ENCODE measurements at regions not wholly inside any gene's neighbourhood (a gene's known extent, or its start where the extent isn't known, plus 50 kb on each side); places are given as distances from the start of the nearest gene placed in this dataset.

DNA sequence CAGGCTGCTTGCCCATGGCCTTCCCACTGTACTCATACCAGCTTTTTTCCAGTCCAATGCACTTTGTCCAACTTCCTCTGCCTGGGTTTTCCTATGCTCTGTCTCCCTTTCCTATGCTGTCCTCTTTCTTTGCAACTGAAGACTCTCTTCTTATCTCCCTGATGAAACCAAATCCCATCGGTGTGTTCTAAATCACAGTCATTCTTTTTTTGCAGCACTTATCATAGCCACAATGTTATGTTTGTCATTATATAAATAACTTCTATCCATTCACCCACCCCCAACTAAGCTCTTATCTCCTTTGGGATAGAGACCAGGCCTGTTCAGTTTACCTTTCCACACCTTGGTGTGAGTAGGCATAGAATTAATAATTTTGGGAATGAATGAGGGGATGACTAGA, 121.0 kb downstream of the GPX5 start:
- Histone ChIP-seq H3K27me3 (ENCODE audit: low read length) (no peaks in the 10 kb centered on the region), H3K79me2 (ENCODE audit: low read length) (no peaks in the 10 kb centered on the region), H3K4me3 (ENCODE audit: low read length) (no peak overlapping the region), H3K36me3 (ENCODE audit: low read depth, low read length) (no peaks in the 10 kb centered on the region), H3F3A (ENCODE audit: low read length, unreplicated experiment) (no peaks in the 10 kb centered on the region), H3K9me3 (ENCODE audit: low read length) (no peaks in the 10 kb centered on the region), H3K27ac (ENCODE audit: low read length) (no peak overlapping the region), H3K9ac (ENCODE audit: low read length) (no peak overlapping the region), H3K9me2 (replicated peaks; ENCODE audit: low read length) (no peaks in the 10 kb centered on the region), H3K4me1 (ENCODE audit: insufficient read depth, low read length) (peaks cover 9% of the 10 kb centered on the region; the same call in 1 of the 2 replicates), H4K20me1 (ENCODE audit: low read length) (no peaks in the 10 kb centered on the region), H3K4me2 (ENCODE audit: low read length) (no peak overlapping the region), H2AFZ (ENCODE audit: low read length) (no peak overlapping the region)
- DNase-seq, result no peak
- intact Hi-C loops (cut with micrococcal nuclease), result no loop called here
- no peak for ATAC-seq
- POLR2A ChIA-PET (ENCODE audit: unreplicated experiment), result no interaction called here
- TF ChIP-seq EZH2 (IDR thresholded peaks at IDR 0.05; ENCODE audit: low read length, unreplicated experiment) (no peak), CTCF (conservative IDR thresholded peaks at IDR 0.05; ENCODE audit: low read depth, low read length) (no peak), EZH2phosphoT487 (IDR thresholded peaks at IDR 0.05; ENCODE audit: borderline replicate concordance, low read length) (no peak)
- BruUV-seq (replicated peaks), result no TSS peak
- CTCF ChIA-PET, result no interaction called here

GRCh38 chr6:28648035-28648877, 122.6 kb downstream of the GPX5 start:
- H3K27me3 ChIP-seq (ENCODE audit: low read length), result no peaks in the 10 kb centered on the region
- no peaks in the 10 kb centered on the region for H3F3A ChIP-seq (ENCODE audit: low read length, unreplicated experiment)
- H3K4me1 ChIP-seq (ENCODE audit: insufficient read depth, low read length), result peaks cover 9% of the 10 kb centered on the region; the same call in 1 of the 2 replicates
- no peaks in the 10 kb centered on the region for H3K9me2 ChIP-seq (replicated peaks; ENCODE audit: low read length)
- TF ChIP-seq EZH2 (IDR thresholded peaks at IDR 0.05; ENCODE audit: low read length, unreplicated experiment) (no peak), EZH2phosphoT487 (IDR thresholded peaks at IDR 0.05; ENCODE audit: borderline replicate concordance, low read length) (no peak), CTCF (conservative IDR thresholded peaks at IDR 0.05; ENCODE audit: low read depth, low read length) (no peak)
- BruUV-seq (replicated peaks), result no TSS peak
- H3K4me3 ChIP-seq (ENCODE audit: low read length), result peak overlapping the region; percentile 74
- peak; percentile 85 for ATAC-seq
- no peak overlapping the region for H3K27ac ChIP-seq (ENCODE audit: low read length)
- no peaks in the 10 kb centered on the region for H4K20me1 ChIP-seq (ENCODE audit: low read length)
- intact Hi-C loops (cut with micrococcal nuclease), result loop anchor here (1.0 kb wide), 1 partner anchor 25 kb away; no protein-coding TSS in a partner anchor
- peak overlapping the region; percentile 81 for H2AFZ ChIP-seq (ENCODE audit: low read length)
- no peaks in the 10 kb centered on the region for H3K79me2 ChIP-seq (ENCODE audit: low read length)
- no peaks in the 10 kb centered on the region for H3K9me3 ChIP-seq (ENCODE audit: low read length)
- peak overlapping the region; percentile 3; the same call in 1 of the 2 replicates for H3K9ac ChIP-seq (ENCODE audit: low read length)
- DNase-seq, result peak; percentile 94
- H3K36me3 ChIP-seq (ENCODE audit: low read depth, low read length), result no peaks in the 10 kb centered on the region
- CTCF ChIA-PET, result interaction anchor here (0.9 kb wide), 1 partner anchor 13 kb away, joined by 4 read pairs; no protein-coding TSS in a partner anchor
- POLR2A ChIA-PET (ENCODE audit: unreplicated experiment), result interaction anchor here (0.6 to 0.7 kb wide), 2 partner anchors 31 to 734 kb away, joined by 3 read pairs; no protein-coding TSS in a partner anchor
- peak overlapping the region; percentile 84 for H3K4me2 ChIP-seq (ENCODE audit: low read length)

Data from PC-3 (cell line).